ENCODE measurements at regions not wholly inside any gene's neighbourhood (a gene's known extent, or its start where the extent isn't known, plus 50 kb on each side); places are given as distances from the start of the nearest gene placed in this dataset.

DNA sequence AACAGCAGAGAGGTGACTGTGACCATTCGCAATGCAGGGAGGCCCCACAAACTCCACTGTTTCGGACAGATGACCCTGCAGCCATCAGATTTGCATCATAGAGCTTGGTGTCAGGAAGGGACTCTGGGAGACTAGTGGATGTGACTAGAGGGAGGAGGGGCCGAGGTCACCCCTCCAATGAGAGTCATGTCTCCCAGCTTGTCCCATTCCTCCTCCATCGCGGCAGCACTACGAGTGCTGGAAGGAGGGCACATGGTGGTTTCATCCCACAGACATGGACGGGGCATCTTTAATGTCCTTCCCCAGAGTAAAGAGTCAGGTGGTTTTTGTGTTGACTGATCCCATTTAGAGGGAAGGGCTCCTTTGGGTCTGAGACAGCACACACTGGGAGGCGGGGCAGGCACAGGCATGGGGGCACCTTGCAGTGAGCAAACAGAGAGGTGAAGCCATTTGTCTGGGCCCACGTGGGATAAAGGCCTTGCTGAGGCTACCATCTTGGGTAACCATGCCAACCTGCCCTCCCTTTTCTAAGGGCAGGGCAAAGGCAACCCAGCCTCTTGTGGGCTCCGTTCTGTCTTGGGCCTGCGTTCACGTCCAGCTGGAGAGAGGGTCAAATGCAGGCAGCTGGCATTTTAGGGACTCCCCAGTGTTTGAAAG lies 208.1 kb downstream of the ASB1 start:
- Histone ChIP-seq H3K4me1 (ENCODE audit: control insufficient read depth, insufficient read depth, low read length) (no peaks in the 10 kb centered on the region), H3K9me3 (ENCODE audit: control insufficient read depth, insufficient read depth, low read depth, low read length) (no peaks in the 10 kb centered on the region), H3K4me3 (ENCODE audit: low read depth, low read length) (no peak overlapping the region), H3K36me3 (ENCODE audit: control insufficient read depth in 2 of 2, insufficient read depth in 1 of 2, low read length in 2 of 2) (no peaks in the 10 kb centered on the region), H3K27ac (ENCODE audit: extremely low read depth, low read depth, low read length) (no peak overlapping the region)
- CTCF ChIA-PET, result interaction anchor here (0.6 kb wide), 1 partner anchor 1386 kb away, joined by 3 read pairs; no protein-coding TSS in a partner anchor
- POLR2A ChIA-PET, result no interaction called here
- TF ChIP-seq ZFP41 (tag by site-specific recombination; IDR thresholded peaks at IDR 0.05; ENCODE audit: borderline replicate concordance) (no peak), ZNF521 (tag by site-specific recombination; IDR thresholded peaks at IDR 0.05) (no peak), ZSCAN16 (tag by site-specific recombination; IDR thresholded peaks at IDR 0.05) (no peak), ZNF701 (tag by site-specific recombination; IDR thresholded peaks at IDR 0.05) (no peak), ZNF629 (tag by site-specific recombination; IDR thresholded peaks at IDR 0.05) (no peak), SP7 (tag by site-specific recombination; IDR thresholded peaks at IDR 0.05) (no peak), ZBTB7A (tag by site-specific recombination; IDR thresholded peaks at IDR 0.05; ENCODE audit: low read depth) (no peak), ZNF560 (tag by site-specific recombination; IDR thresholded peaks at IDR 0.05; ENCODE audit: borderline replicate concordance) (no peak), ZNF239 (tag by site-specific recombination; IDR thresholded peaks at IDR 0.05) (no peak), ZNF169 (tag by site-specific recombination; IDR thresholded peaks at IDR 0.05) (no peak), ZNF274 (IDR thresholded peaks at IDR 0.05; ENCODE audit: low read length) (no peak), ZNF274 (tag by site-specific recombination; IDR thresholded peaks at IDR 0.05; ENCODE audit: borderline replicate concordance) (no peak), ZNF121 (tag by site-specific recombination; IDR thresholded peaks at IDR 0.05) (no peak), ZNF660 (tag by site-specific recombination; IDR thresholded peaks at IDR 0.05) (no peak), ZFP69B (tag by site-specific recombination; IDR thresholded peaks at IDR 0.05) (no peak), ZNF621 (tag by site-specific recombination; IDR thresholded peaks at IDR 0.05) (no peak)
- TF ChIP-seq, protein P1, sequence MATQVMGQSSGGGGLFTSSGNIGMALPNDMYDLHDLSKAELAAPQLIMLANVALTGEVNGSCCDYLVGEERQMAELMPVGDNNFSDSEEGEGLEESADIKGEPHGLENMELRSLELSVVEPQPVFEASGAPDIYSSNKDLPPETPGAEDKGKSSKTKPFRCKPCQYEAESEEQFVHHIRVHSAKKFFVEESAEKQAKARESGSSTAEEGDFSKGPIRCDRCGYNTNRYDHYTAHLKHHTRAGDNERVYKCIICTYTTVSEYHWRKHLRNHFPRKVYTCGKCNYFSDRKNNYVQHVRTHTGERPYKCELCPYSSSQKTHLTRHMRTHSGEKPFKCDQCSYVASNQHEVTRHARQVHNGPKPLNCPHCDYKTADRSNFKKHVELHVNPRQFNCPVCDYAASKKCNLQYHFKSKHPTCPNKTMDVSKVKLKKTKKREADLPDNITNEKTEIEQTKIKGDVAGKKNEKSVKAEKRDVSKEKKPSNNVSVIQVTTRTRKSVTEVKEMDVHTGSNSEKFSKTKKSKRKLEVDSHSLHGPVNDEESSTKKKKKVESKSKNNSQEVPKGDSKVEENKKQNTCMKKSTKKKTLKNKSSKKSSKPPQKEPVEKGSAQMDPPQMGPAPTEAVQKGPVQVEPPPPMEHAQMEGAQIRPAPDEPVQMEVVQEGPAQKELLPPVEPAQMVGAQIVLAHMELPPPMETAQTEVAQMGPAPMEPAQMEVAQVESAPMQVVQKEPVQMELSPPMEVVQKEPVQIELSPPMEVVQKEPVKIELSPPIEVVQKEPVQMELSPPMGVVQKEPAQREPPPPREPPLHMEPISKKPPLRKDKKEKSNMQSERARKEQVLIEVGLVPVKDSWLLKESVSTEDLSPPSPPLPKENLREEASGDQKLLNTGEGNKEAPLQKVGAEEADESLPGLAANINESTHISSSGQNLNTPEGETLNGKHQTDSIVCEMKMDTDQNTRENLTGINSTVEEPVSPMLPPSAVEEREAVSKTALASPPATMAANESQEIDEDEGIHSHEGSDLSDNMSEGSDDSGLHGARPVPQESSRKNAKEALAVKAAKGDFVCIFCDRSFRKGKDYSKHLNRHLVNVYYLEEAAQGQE (tag by site-specific recombination; IDR thresholded peaks at IDR 0.05), result no peak
- TF ChIP-seq, protein P2, sequence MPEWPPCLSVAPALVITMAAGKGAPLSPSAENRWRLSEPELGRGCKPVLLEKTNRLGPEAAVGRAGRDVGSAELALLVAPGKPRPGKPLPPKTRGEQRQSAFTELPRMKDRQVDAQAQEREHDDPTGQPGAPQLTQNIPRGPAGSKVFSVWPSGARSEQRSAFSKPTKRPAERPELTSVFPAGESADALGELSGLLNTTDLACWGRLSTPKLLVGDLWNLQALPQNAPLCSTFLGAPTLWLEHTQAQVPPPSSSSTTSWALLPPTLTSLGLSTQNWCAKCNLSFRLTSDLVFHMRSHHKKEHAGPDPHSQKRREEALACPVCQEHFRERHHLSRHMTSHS (tag by site-specific recombination; IDR thresholded peaks at IDR 0.05), result no peak
- TF ChIP-seq, protein P3, sequence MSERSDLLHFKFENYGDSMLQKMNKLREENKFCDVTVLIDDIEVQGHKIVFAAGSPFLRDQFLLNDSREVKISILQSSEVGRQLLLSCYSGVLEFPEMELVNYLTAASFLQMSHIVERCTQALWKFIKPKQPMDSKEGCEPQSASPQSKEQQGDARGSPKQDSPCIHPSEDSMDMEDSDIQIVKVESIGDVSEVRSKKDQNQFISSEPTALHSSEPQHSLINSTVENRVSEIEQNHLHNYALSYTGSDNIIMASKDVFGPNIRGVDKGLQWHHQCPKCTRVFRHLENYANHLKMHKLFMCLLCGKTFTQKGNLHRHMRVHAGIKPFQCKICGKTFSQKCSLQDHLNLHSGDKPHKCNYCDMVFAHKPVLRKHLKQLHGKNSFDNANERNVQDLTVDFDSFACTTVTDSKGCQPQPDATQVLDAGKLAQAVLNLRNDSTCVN (tag by site-specific recombination; optimal IDR thresholded peaks at IDR 0.05), result no peak
- TF ChIP-seq, protein P4, sequence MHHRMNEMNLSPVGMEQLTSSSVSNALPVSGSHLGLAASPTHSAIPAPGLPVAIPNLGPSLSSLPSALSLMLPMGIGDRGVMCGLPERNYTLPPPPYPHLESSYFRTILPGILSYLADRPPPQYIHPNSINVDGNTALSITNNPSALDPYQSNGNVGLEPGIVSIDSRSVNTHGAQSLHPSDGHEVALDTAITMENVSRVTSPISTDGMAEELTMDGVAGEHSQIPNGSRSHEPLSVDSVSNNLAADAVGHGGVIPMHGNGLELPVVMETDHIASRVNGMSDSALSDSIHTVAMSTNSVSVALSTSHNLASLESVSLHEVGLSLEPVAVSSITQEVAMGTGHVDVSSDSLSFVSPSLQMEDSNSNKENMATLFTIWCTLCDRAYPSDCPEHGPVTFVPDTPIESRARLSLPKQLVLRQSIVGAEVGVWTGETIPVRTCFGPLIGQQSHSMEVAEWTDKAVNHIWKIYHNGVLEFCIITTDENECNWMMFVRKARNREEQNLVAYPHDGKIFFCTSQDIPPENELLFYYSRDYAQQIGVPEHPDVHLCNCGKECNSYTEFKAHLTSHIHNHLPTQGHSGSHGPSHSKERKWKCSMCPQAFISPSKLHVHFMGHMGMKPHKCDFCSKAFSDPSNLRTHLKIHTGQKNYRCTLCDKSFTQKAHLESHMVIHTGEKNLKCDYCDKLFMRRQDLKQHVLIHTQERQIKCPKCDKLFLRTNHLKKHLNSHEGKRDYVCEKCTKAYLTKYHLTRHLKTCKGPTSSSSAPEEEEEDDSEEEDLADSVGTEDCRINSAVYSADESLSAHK (tag by site-specific recombination; IDR thresholded peaks at IDR 0.05), result no peak
- TF ChIP-seq, protein P5, sequence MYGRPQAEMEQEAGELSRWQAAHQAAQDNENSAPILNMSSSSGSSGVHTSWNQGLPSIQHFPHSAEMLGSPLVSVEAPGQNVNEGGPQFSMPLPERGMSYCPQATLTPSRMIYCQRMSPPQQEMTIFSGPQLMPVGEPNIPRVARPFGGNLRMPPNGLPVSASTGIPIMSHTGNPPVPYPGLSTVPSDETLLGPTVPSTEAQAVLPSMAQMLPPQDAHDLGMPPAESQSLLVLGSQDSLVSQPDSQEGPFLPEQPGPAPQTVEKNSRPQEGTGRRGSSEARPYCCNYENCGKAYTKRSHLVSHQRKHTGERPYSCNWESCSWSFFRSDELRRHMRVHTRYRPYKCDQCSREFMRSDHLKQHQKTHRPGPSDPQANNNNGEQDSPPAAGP (tag by site-specific recombination; IDR thresholded peaks at IDR 0.05), result no peak
